ENCODE measurements at regions not wholly inside any gene's neighbourhood (a gene's known extent, or its start where the extent isn't known, plus 50 kb on each side); places are given as distances from the start of the nearest gene placed in this dataset.

GRCh38 chr16:35626041-35626440, 2166.6 kb downstream of the TP53TG3F start:
- no peak for TF ChIP-seq CTCF (IDR thresholded peaks at IDR 0.05)
- no peak for TF ChIP-seq EP300 (IDR thresholded peaks at IDR 0.05)
- no peak for TF ChIP-seq POLR2A (IDR thresholded peaks at IDR 0.05)
- TF ChIP-seq POLR2AphosphoS5 (IDR thresholded peaks at IDR 0.05): no peak

Measured in sigmoid colon (tissue), 4 donors.